GM20000 (cell line): ENCODE measurements at regions not wholly inside any gene's neighbourhood (a gene's known extent, or its start where the extent isn't known, plus 50 kb on each side); places are given as distances from the start of the nearest gene placed in this dataset.
"Not testable (repeated sequence)": the region's sequence is repeated elsewhere in the genome, so short reads cannot be mapped to it uniquely, and the experiment has no call there.

Experiments used
- DNase-seq: peaks from one replicate; pipeline ENCODE4 v3.0.0; 2012; ENCODE audit warnings: low spot score

GRCh38 chr9:40592406-40592805 lies 536.1 kb downstream of the FOXD4L6 start:
- DNase-seq = not testable (repeated sequence)

GRCh38 chr9:40591915-40592314 lies 536.6 kb downstream of the FOXD4L6 start:
- not testable (repeated sequence) for DNase-seq

- DNase-seq = not testable (repeated sequence)
Measured at GRCh38 chr9:40587475-40588195, 540.8 kb downstream of the FOXD4L6 start.

- not testable (repeated sequence) for DNase-seq
Measured at GRCh38 chr9:40584039-40584438, 544.4 kb downstream of the FOXD4L6 start.

DNA sequence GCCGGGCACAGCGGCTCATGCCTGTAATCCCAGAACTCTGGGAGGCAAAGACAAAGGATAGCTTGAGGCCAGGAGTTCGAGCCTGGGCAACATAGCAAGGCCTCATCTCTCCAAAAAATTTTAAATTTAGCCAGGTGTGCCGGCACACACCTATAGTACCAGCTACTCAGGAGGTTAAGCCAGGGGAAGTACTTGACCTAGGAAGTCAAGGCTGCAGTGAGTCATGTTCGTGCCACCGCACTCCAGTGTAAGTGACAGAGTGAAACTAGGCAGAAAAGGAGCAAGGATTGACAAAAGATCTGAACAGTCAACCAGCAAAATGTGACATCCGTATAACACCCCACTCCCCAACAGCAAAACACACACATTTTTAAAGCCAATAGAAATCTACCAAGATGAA lies 545.3 kb downstream of the FOXD4L6 start:
- not testable (repeated sequence) for DNase-seq

- DNase-seq = peak; percentile 0
Measured at GRCh38 chr9:40578908-40579307, 549.6 kb downstream of the FOXD4L6 start.
